Upper lobe of left lung (tissue), 4 donors: ENCODE measurements at regions not wholly inside any gene's neighbourhood (a gene's known extent, or its start where the extent isn't known, plus 50 kb on each side); places are given as distances from the start of the nearest gene placed in this dataset.

Source experiments
- CTCF ChIP-seq, 6 experiments: fragments of 450-650 bp in 4 of 6; fragments of 200-600 bp in 2 of 6; sonication (generic) in 2 of 6; IDR thresholded peaks; one replicate each; pipeline ENCODE4 v1.5.1; 2016 to 2019; ENCODE audit warnings: antibody characterized with exemption in 6 of 6
- POLR2AphosphoS5 ChIP-seq, 2 donors: sonication (generic); formaldehyde crosslinking; IDR thresholded peaks; one replicate each; pipeline ENCODE4 v1.5.1; 2017; ENCODE audit warnings: antibody characterized with exemption in 2 of 2

- TF ChIP-seq POLR2AphosphoS5 (IDR thresholded peaks at IDR 0.05) (no peak), CTCF (IDR thresholded peaks at IDR 0.05) (no peak)
Measured at GRCh38 chr17:68175905-68176304, 71.9 kb upstream of the AMZ2 start.
